Uterus (tissue), 2 donors: ENCODE measurements at regions not wholly inside any gene's neighbourhood (a gene's known extent, or its start where the extent isn't known, plus 50 kb on each side); places are given as distances from the start of the nearest gene placed in this dataset.
"Not testable (repeated sequence)": the region's sequence is repeated elsewhere in the genome, so short reads cannot be mapped to it uniquely, and the experiment has no call there.

Experiments used
- CTCF ChIP-seq, 4 experiments: fragments of 200-600 bp in 2 of 4; fragments of 450-650 bp in 2 of 4; sonication (generic) in 2 of 4; IDR thresholded peaks; one replicate each; pipeline ENCODE4 v1.5.1; 2016 to 2019; ENCODE audit warnings: antibody characterized with exemption in 4 of 4, mild to moderate bottlenecking in 2 of 4, moderate library complexity in 1 of 4
- POLR2A ChIP-seq, 2 donors: fragments of 450-650 bp; IDR thresholded peaks; one replicate each; pipeline ENCODE4 v1.6.1; 2016; ENCODE audit warnings: antibody characterized with exemption in 2 of 2, mild to moderate bottlenecking in 1 of 2, moderate library complexity in 1 of 2

- not testable (repeated sequence) for TF ChIP-seq CTCF, POLR2A (IDR thresholded peaks at IDR 0.05)
Observed at GRCh38 chr3:79951426-79951825, 183.6 kb upstream of the ROBO1 start.
